A549 (cell line): ENCODE measurements at regions not wholly inside any gene's neighbourhood (a gene's known extent, or its start where the extent isn't known, plus 50 kb on each side); places are given as distances from the start of the nearest gene placed in this dataset.

ENCODE experiments used
- BHLHE40 ChIP-seq: IDR thresholded peaks from 2 replicates; pipeline ENCODE4 v1.6.1; 2012; ENCODE audit warnings: low read depth, low read length, inconsistent platforms
- EP300 ChIP-seq, 2 experiments: fragments of >200 bp; sonication (Bioruptor Twin); formaldehyde crosslinking; IDR thresholded peaks; 2 replicates in 1 of 2; 3 replicates in 1 of 2; pipeline ENCODE4 v1.6.1; 2016 to 2017
- POLR2A ChIP-seq: IDR thresholded peaks from 2 replicates; pipeline ENCODE4 v1.6.1; 2012; ENCODE audit warnings: mild to moderate bottlenecking, low read length
- TFCP2L1 ChIP-seq: fragments of 250-450 bp; sonication (Bioruptor Pico); IDR thresholded peaks from 2 replicates; pipeline ENCODE4 v1.5.0; 2021; ENCODE audit warnings: mild to moderate bottlenecking
- TF ChIP-seq, protein P1 (sequence below): fragments of >200 bp; sonication (Bioruptor Twin); formaldehyde crosslinking; IDR thresholded peaks from 3 replicates; pipeline ENCODE4 v1.5.1; 2016
- TF ChIP-seq, protein P2 (sequence below): IDR thresholded peaks from 2 replicates; pipeline ENCODE4 v1.6.1; 2012

DNA sequence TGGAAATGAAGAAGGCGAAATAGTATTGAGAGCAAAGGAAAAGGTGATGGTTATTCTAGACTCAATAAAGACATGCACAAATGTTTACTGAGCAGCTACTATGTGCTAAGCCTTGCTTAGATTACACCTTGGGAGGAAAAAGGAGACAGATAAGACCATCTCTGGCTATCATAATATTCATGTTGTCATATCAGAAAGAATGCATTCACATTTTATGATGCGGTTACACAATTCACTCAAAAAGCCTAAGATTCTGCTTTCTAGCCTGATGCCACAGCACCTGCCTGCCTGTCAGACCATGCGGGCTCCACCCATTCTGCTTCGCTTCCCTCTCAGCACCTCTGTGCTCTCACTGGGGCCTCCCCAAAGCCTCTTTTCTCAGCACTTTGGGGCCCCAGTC is 100.9 kb downstream of the JCAD start:
- TF ChIP-seq, protein P1, sequence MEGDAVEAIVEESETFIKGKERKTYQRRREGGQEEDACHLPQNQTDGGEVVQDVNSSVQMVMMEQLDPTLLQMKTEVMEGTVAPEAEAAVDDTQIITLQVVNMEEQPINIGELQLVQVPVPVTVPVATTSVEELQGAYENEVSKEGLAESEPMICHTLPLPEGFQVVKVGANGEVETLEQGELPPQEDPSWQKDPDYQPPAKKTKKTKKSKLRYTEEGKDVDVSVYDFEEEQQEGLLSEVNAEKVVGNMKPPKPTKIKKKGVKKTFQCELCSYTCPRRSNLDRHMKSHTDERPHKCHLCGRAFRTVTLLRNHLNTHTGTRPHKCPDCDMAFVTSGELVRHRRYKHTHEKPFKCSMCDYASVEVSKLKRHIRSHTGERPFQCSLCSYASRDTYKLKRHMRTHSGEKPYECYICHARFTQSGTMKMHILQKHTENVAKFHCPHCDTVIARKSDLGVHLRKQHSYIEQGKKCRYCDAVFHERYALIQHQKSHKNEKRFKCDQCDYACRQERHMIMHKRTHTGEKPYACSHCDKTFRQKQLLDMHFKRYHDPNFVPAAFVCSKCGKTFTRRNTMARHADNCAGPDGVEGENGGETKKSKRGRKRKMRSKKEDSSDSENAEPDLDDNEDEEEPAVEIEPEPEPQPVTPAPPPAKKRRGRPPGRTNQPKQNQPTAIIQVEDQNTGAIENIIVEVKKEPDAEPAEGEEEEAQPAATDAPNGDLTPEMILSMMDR, result no peak
- TF ChIP-seq BHLHE40 (no peak), EP300 (IDR thresholded peaks at IDR 0.05) (no peak), TFCP2L1 (CRISPR knock-in tag) (no peak), POLR2A (no peak)
- TF ChIP-seq, protein P2, sequence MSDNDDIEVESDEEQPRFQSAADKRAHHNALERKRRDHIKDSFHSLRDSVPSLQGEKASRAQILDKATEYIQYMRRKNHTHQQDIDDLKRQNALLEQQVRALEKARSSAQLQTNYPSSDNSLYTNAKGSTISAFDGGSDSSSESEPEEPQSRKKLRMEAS, result no peak
